ENCODE measurements at regions not wholly inside any gene's neighbourhood (a gene's known extent, or its start where the extent isn't known, plus 50 kb on each side); places are given as distances from the start of the nearest gene placed in this dataset.
A peak's percentile ranks its signal among the peaks of the same experiment; 100 is the strongest.

- intact Hi-C loops (cut with DNase I): no loop called here
- no peaks in the 10 kb centered on the region for H3K9me3 ChIP-seq
- no peak overlapping the region for H3K27ac ChIP-seq
- TF ChIP-seq POLR2A (IDR thresholded peaks at IDR 0.05) (no peak), POLR2AphosphoS5 (IDR thresholded peaks at IDR 0.05) (no peak)
- TF ChIP-seq, protein P1, sequence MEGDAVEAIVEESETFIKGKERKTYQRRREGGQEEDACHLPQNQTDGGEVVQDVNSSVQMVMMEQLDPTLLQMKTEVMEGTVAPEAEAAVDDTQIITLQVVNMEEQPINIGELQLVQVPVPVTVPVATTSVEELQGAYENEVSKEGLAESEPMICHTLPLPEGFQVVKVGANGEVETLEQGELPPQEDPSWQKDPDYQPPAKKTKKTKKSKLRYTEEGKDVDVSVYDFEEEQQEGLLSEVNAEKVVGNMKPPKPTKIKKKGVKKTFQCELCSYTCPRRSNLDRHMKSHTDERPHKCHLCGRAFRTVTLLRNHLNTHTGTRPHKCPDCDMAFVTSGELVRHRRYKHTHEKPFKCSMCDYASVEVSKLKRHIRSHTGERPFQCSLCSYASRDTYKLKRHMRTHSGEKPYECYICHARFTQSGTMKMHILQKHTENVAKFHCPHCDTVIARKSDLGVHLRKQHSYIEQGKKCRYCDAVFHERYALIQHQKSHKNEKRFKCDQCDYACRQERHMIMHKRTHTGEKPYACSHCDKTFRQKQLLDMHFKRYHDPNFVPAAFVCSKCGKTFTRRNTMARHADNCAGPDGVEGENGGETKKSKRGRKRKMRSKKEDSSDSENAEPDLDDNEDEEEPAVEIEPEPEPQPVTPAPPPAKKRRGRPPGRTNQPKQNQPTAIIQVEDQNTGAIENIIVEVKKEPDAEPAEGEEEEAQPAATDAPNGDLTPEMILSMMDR (IDR thresholded peaks at IDR 0.05): no peak
- 66% methylated on average over 6 of the region's 6 CpGs for WGBS
- H3K27me3 ChIP-seq (replicated peaks; ENCODE audit: insufficient read depth): no peaks in the 10 kb centered on the region
- H3K4me1 ChIP-seq (replicated peaks): no peaks in the 10 kb centered on the region
- no peak overlapping the region for H3K4me3 ChIP-seq
- no peak for DNase-seq (ENCODE audit: low spot score)
- no peaks in the 10 kb centered on the region for H3K36me3 ChIP-seq
These were observed 1044.9 kb downstream of the TYW1 start for GRCh38 chr7:68041554-68041953.

DNA sequence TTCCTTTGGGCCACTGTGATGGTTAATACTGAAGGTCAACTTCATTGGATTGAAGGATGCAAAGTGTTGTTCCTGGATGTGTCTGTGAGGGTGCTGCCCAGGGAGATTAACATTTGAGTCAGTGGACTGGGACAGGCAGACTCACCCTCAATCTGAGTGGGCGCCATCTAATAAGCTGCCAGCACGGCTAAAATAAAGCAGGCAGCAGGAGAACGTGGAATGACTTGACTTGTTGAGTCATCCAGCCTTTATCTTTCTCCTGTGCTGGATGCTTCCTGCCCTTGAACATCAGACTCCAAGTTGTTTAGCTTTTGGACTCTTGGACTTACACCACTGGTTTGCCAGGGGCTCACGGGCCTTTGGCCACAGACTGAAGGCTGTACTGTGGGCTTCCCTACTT is 1046.9 kb downstream of the TYW1 start:
- no peaks in the 10 kb centered on the region for H3K27me3 ChIP-seq (replicated peaks; ENCODE audit: insufficient read depth)
- TF ChIP-seq POLR2A (IDR thresholded peaks at IDR 0.05): no peak
- TF ChIP-seq POLR2AphosphoS5 (IDR thresholded peaks at IDR 0.05): no peak
- no peak overlapping the region for H3K27ac ChIP-seq
- no peak overlapping the region for H3K4me3 ChIP-seq
- 94% methylated on average over 4 of the region's 4 CpGs for WGBS
- no peaks in the 10 kb centered on the region for H3K4me1 ChIP-seq (replicated peaks)
- intact Hi-C loops (cut with DNase I): no loop called here
- H3K9me3 ChIP-seq: no peaks in the 10 kb centered on the region
- H3K36me3 ChIP-seq: no peaks in the 10 kb centered on the region
- no peak for DNase-seq (ENCODE audit: low spot score)

DNA sequence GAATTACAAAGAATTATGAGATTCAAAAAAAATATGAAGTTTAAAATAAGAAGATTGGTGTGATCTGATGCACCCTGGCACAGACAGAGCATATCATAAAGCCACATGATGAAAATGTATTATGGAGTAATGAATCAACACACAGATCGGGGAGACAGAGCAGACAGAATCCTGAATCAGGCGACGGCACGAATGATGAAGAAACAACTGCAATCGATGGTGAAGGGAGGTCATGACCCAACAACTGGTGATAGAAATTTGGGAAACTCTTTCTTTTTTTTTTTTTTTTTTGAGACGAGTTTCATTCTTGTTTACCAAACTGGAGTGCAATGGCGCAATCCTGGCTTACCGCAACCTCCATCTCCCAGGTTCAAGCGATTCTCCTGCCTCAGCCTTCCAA is 1054.0 kb downstream of the TYW1 start:
- Histone ChIP-seq H3K36me3 (no peaks in the 10 kb centered on the region), H3K4me1 (replicated peaks) (no peaks in the 10 kb centered on the region), H3K27me3 (replicated peaks; ENCODE audit: insufficient read depth) (no peaks in the 10 kb centered on the region), H3K4me3 (no peak overlapping the region), H3K9me3 (no peaks in the 10 kb centered on the region), H3K27ac (no peak overlapping the region)
- WGBS: 89% methylated on average over 9 of the region's 9 CpGs
- intact Hi-C loops (cut with DNase I): no loop called here
- no peak for DNase-seq (ENCODE audit: low spot score)
- no peak for TF ChIP-seq POLR2A (IDR thresholded peaks at IDR 0.05)
- TF ChIP-seq POLR2AphosphoS5 (IDR thresholded peaks at IDR 0.05): no peak
- TF ChIP-seq, protein P1 (IDR thresholded peaks at IDR 0.05): no peak

DNA sequence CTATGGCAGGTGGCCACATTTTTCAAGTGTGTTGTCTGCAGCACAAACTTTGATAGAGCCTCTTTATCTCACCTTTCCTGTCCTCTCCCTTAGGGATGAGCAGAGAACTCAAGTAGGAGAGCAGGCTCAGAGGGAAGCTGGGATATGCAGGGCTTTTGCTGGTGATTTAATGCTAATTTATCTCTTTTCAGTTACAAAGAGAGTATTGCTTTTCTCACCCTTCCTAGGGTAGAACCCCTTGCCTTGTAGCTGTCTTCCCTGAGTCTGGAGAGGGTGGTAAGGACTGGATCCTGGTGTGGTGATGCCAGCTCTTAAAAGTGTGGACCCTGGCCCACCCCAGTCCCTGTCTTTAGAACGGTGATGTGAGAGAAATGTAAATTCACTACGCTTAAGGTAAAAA is 1061.4 kb downstream of the TYW1 start:
- Histone ChIP-seq H3K27ac (no peak overlapping the region), H3K27me3 (replicated peaks; ENCODE audit: insufficient read depth) (no peaks in the 10 kb centered on the region), H3K9me3 (no peaks in the 10 kb centered on the region), H3K36me3 (no peaks in the 10 kb centered on the region), H3K4me3 (no peak overlapping the region), H3K4me1 (replicated peaks) (no peaks in the 10 kb centered on the region)
- intact Hi-C loops (cut with DNase I): no loop called here
- DNase-seq (ENCODE audit: low spot score): no peak
- TF ChIP-seq, protein P1 (IDR thresholded peaks at IDR 0.05): no peak
- no peak for TF ChIP-seq POLR2A (IDR thresholded peaks at IDR 0.05)
- no peak for TF ChIP-seq POLR2AphosphoS5 (IDR thresholded peaks at IDR 0.05)
- WGBS: 77% methylated on average over 2 of the region's 2 CpGs

DNA sequence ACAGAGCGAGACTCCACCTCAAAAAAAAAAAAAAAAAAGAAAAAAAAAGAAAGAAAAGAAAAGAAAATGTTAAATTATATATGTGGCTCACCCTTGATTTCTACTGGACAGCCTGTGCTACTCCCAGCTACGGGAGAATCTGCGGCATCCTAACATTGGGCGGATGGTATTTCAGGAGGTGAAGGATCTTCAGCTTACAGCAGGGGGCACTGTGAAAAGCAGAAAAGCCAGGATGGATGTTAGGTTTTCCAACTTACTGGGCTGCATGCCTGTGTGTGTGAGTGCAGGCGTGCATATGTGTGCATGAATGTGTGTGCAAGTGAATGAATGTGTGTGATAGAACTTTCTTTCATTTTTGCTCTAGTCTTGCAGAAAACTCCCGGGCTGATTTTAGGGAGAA is 1066.5 kb downstream of the TYW1 start:
- DNase-seq (ENCODE audit: low spot score): no peak
- no peak overlapping the region for H3K27ac ChIP-seq
- H3K4me3 ChIP-seq: no peak overlapping the region
- 92% methylated on average over 6 of the region's 6 CpGs for WGBS
- no peaks in the 10 kb centered on the region for H3K27me3 ChIP-seq (replicated peaks; ENCODE audit: insufficient read depth)
- intact Hi-C loops (cut with DNase I): no loop called here
- no peaks in the 10 kb centered on the region for H3K9me3 ChIP-seq
- TF ChIP-seq POLR2AphosphoS5 (IDR thresholded peaks at IDR 0.05): no peak
- no peak for TF ChIP-seq POLR2A (IDR thresholded peaks at IDR 0.05)
- TF ChIP-seq, protein P1 (IDR thresholded peaks at IDR 0.05): peak in 1 of 4 experiments; percentile 24
- no peaks in the 10 kb centered on the region for H3K4me1 ChIP-seq (replicated peaks)
- H3K36me3 ChIP-seq: no peaks in the 10 kb centered on the region
